ENCODE measurements at regions not wholly inside any gene's neighbourhood (a gene's known extent, or its start where the extent isn't known, plus 50 kb on each side); places are given as distances from the start of the nearest gene placed in this dataset.

DNA sequence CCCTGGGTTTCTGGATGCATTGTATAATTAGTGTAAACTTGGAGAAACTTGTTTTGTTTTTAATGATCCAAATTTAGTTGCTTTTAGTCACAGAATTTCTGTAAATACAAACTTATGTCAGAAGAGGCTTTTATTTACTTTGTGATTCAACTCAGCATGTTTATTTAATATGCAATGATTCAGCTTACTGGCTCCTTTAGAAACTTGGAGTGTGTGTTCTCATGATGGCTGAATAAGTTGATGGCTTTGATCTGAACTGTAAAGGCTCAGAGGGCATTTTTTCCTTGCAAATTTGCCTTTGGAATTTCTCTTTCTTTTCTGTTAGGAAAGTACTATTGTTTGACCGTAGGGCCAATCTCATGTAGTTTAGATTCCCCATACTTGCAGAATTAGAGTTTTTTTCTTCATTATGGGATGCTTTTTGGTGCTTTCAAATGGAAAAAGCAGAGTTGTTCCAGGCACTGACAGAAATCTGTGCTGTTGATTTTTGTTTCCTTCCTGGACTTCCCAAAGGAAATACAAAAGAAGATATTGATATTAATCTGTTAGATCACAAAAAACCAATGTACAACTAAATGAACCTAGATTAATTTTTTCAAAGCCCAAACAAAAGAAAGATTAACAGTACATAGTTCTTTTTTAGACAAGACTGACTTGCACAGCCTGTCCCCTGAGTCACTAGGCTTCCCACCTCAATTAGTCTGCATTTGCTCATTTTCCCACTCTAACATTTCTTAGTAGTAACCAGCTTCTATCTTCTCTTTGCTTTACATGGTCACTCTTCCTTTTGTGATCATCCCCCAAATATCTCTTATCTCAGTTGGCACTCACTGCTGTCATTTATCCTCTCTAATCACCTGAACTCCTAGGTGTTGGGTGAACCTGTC, 96.8 kb upstream of the AGR3 start:
- no peak for DNase-seq

DNA sequence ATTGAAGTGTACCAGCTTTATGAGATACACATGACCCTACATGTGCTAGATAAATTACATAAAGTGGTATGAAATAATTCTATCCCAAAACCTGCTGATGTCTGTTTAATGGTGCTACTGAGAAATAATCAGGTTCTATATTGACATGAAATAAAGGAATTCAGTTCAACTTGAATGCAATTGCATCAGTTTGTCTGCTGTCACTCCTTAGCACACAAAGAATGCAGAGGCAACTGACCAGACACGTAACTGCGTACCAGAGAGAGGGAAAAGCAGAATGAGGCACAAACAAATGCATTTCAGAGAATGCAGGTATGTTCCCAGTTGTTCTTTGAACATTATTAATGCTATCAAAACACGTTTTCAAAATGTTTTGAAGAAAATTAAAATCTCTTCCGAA, 98.8 kb upstream of the AGR3 start:
- no peak for DNase-seq

DNA sequence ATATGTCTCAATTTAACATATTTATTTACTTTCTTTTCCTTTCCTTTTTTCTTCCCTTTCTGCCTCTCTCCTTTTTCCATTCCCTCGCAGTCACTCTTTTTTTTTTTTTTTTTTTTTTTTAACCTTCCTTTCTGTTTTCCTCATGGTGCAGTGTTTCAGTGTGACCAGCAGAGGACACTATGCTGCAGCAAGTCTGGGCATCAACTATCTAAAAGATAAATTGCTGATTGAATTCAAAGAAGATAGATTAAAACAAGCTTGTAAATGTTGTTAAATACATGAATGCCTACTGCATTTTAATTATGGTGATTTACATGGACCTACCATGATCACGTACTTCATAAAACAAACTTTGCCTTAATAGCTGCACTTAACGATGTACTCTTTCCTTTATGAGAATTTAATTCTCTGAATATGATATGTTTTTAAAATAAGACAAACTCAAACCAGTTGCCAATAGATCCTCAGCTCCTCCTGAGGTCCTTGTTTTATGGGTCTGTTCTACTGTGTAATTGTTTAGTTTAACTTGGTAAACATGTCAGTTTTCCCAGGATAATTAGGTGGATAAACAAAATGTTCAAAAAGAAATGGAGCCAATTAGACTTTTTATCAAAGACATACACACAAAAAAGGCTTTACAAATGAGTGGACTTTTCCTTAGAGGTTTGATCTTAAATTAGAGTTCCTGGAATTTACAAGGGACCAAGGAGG, 101.0 kb upstream of the AGR3 start:
- DNase-seq, result peak in 4 of 6 experiments; percentile 1 to 46 (median 20)

DNA sequence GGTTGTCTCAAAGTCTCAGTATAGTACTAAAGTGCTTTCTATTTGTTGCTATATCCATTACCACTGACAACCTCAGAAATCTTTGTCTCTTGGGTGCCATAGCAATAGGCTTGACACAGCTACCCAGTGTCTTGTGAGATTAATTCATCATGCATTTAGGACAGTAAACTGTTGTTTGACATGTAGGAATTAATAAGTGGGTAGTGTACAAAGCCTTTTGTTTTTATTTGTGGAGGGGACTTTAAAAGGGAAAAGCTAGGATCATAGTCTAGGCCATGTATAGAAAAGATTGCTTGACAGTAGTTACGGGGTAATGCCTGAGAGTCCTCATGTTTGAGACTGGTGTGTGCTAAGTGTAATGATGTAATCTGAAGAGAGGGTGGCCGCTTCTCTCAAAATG, 102.6 kb upstream of the AGR3 start:
- no peak for DNase-seq

DNA sequence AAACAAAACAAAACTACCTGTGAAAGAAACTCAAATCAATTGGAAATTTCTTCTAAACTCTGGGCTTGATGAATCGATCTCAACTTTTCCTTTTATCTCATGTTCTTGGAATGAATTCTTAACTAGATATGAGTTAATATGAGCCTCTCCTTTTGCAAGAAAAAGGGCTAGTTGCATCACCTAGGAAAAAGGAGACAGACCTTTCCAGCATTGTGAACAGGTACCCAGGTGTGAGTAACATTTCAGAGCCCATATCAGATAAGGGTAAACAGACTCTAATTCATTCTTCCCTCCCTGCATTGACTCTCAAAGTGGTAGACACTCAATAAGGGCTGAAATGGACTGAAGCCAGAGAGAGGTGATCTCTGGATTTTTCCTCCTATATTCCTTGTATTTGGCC, 103.8 kb upstream of the AGR3 start:
- no peak for DNase-seq

DNA sequence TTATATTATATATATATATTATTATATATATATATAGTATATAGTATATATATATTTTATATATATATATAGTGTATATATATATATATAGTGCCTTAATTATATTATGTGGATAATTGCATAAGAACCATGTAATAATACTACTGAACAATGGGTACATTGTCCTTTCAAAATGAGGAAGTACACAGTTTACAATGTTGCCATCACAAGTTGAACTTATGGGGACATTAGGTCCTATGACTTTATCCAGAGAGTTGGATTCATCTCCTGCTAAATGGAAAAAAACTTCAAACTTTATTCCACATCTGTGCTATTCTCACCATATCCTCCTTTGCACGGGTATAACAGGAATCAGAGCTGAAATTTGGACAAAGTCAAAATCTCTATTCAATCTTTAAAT, 105.0 kb upstream of the AGR3 start:
- no peak for DNase-seq

DNA sequence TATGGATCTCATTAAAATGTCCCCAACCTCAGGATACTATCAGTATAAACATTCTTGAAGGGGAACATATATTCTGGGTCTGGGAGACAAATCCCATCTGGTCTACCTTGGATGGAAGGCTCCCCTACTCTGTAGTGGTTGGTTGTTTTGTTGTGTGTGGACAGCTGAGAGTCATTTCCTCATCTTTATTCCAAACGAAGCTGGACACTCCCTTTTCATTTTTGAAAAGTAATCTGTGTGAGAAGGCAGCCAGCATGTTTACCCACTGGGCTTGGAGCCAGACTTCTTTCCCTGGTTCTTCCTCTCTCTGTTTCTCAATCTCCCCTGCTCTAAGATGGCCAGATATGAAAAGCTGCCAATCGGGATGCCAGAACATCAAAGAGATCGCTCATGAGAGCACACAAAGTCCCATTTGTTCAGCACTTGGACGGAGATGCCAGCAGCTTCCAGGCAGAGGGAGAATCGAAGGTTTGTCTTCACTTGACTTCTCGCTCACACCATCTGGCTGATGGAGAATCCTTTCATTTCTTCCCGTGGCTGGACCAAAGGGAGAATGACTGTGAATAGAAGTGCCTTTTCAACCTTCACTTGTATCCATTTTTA, 108.1 kb upstream of the AGR3 start:
- DNase-seq, result no peak

DNA sequence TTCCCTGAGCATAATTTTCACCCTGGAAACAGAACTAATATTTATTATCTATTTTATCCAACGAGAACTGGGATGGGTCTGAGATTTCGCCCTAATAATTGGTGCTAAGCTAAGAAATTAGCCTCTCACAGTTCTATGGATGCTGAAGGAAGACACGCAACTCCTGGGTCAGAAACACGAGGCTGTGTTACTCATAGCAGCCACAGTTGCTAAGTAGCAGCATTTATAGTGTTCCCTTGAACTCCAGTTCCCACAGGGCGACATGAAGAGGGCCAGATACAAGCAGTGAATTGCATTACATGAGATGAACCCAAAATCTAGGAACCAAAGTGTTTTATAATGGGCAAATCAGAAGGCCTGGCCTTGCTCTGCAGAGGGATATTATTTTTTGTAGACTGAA, 109.8 kb upstream of the AGR3 start:
- no peak for DNase-seq

DNA sequence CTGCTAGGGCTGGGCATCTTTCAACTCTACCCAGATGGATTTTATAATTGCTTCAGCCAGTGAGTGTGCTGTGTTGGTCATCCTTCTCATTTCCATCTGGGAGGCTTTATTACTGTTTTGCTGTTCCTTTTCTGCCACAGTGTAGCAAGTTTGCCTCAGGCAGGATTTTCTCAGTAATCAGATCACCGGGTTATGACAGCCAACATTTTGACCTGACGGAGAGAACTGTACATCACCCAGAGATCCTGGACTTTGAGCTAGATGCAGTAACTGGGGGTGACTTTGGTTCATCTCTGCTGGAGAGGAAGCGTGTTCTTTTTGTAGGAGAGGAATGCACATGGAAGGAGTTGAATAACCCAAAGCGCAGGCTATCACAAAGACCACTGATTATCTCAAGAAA, 111.8 kb upstream of the AGR3 start:
- no peak for DNase-seq

DNA sequence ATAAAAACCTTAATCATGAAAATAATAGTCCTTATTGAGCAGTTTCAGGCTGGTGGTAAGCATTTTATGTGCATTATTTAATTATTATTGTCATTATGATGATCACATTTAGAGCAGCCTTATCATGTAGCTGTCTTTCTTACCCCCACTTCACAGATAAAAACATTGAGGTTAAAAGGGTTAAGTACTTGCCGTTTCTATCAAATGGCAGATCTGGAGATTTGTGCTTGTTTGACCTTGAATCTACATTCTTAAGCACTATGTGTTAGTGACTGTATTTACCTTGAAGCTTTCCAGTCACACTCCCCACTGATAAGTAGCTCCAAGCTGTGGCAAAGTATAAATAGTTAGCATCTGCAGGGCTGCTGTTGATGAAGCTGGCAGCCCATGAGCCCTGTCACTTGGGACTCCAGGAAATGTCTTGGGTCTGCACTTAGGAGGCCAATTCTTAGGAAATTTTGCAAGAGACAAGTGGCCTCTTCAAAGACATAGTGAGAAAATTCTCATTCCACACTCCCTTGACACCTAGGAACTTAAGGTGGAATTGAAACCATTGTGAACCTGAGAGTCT, 116.8 kb upstream of the AGR3 start:
- no peak for DNase-seq

DNA sequence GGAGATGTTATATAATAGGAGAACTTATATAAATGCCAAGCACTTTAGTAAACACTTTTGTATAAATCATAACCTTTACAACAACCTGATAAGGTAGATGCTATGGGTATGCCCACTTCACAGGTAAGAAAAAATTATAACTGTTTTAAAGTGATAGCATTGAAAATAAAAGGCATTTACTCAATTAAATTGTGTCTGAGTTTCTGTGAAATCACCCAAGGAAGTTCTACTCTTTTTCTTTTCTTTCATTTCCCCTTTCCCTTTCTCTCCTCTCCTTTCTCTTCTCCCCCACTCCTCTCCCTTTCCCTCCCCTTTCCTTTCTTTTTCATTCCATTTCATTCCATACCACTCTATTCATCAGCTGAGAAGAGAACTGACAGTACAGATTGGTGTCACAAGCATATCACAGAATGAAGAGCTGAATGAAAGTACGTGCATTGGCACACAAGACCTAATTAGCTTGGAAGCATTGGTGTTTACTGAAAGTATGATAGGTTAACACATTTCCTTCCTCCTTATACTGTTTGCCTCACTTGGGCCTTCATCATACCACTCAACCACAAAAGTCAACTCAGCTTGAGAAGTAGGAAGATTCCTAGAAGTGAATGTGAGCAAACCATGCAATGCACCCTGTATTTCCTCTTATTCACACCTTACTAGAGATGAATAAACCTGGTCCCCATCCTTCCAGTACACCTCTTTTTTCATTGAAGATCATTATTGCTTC, 117.9 kb upstream of the AGR3 start:
- DNase-seq, result no peak

DNA sequence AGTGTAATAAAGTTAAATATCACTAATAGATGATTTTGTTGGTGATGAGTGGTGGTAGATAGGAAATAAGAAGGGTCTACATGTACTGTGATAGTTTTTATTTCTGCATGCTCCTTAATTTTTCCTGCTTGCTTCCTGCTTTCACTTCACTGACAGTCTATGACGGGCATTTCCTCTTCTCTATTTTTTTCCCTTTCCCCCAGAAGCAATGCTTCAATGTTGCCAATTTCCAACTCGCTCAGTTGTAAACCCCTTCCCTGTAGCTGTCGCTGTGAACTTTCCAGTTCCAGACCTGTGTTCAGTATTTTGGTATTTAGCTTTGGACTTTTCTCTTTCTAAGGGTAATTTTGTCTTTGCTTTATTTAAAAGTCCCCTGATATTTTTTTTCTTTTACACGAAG, 123.5 kb upstream of the AGR3 start:
- no peak for DNase-seq

DNA sequence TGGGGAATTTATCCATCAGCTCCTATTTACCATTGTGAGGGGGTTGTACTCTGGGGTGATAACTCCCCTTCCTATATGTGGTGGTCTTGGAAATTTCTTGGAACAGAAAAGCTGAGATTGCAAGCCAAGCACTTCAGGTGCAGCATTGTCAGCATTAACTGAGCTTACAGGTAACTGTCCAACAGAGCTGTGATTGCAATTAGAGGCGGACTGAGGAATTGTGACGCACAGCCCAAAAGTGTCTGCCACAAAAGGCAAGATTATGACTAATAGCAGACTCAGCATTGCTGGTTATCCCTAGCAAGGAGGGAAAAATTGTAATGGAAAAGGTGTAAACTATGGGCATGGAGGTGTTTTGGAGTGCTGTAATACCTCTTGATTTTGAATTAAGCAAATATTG, 126.1 kb upstream of the AGR3 start:
- DNase-seq, result no peak

DNA sequence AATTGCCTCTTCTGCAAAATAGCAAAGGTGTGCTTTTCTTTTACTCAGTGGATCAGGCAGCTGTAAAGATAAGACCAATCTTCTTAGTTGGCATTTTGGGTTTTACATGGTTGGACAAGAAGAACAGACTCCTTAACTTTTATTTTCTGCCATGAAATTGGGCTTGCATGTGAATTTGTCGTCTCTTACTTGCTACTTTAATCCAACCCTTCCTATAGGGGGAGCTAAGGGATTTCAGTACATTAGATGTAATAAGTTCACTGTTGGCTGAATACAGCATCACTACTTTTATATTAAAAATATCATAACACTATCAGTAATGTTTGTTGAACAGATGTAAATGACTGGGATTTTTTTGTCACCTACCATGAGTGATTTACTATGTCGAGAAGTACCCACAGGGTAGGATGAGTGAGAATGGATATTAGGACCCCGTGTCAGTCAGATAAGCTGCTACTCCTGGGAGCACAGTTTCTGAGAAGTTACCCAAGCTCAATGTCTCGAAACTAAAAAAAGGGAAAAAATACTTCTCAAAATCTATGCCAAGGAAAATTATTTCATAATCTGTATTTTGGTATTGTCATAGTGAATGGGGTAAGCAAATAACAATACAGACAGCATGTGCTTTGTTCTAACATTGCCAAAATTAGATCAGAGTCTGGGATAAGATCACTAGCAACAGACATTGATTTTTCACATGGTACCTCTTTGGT, 127.4 kb upstream of the AGR3 start:
- DNase-seq, result no peak

DNA sequence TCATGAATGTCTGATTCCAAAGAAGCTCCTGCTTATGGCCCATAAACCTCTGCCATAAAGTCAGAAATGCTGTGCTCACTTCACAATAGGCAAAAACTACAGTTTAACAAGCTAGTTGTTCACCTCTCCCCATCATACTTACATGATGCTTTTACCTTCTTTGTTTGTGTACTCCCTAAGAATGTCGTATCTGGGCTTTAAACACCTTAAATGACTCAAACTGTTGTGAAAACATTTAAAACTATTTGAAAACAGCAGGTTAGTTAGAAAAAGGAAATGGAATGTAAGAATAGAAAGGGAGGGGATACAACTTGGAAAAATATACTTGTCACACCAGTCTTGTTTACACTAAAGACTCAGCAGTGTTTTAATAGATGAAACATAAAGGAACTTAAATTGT, 128.2 kb upstream of the AGR3 start:
- no peak for DNase-seq

DNA sequence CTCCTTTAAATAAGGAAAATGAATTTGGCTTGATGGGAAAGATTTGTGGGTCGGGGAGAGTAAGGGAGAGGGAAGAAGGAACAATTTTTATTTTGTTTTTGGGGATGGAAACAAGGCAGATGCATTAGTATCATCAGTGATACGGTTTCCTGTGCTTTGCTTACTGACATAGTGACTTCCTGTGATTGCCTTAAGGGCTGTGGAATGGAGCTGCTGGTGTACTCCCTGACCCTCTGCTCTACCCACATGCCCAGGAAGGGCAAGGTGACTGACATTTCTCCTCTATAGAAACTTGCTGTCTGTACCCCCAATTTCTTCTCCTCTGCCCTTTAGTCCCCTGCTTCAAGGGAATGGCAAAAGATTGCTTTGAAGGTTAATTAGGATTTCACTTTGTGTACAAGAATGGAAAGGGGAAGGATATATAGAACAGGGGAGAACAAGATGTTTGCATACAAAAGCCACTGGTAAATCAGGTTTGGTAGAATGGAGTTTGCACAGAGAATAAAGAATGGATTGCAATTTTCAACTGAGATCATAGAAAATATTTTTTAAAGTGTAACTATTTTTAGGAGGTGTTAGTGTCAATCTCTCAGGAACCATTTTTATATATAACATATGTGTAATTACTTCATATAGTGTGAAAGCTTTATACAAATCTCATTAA, 129.0 kb upstream of the AGR3 start:
- peak in 1 of 6 experiments; percentile 4 for DNase-seq

DNA sequence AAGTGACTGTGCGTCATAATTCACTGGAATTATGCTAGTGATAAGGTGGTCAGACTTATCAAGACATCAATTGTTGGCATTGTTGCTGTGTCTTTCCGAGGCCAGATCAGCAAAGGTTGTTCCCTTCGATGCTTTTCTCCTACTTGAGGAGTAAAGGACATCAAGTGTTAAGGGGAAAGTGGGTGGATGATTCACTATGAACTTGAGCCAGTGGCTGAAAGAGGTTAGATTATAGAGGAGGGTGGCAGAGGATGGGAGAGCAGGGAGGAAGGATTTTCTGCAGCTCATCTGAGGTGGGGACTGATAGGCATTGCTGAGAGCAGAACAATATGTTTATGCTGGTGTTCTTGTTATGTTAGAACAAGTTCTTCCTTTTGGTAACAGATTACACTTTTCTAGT, 131.4 kb upstream of the AGR3 start:
- no peak for DNase-seq

DNA sequence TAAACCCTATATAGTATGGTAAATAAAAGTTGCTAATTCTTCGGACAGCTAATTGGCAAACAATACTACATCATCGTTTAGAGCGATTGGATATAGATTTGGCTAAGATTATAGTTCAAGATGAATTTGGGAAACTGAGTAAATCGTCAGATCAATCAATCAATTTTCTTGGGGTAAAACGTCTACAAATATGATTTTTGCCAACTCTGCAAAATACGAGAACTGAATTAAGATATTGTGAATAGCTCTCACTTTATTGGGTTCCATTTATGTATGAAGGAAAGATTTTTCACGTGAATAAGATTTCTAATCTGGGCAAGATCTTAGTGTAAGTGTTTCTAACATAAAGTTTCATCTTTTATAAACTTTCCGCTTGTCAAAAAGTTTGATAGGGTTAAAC, 132.9 kb upstream of the AGR3 start:
- DNase-seq, result no peak

DNA sequence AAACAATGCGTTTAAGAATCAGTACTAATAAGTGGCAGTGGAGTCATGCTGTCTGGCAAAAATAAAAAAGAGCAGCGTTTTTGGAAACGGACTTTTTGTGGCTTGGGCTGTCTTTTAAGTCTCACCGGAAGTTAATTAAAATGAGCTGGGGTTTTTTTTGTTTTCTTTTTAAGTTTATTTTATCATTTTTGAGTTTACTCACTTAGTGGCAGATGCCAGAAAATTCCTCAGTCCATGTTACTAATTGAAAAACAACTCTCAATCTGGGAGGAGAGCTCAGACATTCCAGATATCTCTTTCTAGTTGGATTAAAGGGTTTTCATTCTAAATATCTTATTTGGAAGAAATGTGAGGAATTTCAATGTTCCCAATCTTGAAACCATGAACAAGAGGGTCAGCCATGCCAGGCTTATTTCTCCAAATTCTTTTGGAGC, 133.8 kb upstream of the AGR3 start:
- DNase-seq, result no peak

DNA sequence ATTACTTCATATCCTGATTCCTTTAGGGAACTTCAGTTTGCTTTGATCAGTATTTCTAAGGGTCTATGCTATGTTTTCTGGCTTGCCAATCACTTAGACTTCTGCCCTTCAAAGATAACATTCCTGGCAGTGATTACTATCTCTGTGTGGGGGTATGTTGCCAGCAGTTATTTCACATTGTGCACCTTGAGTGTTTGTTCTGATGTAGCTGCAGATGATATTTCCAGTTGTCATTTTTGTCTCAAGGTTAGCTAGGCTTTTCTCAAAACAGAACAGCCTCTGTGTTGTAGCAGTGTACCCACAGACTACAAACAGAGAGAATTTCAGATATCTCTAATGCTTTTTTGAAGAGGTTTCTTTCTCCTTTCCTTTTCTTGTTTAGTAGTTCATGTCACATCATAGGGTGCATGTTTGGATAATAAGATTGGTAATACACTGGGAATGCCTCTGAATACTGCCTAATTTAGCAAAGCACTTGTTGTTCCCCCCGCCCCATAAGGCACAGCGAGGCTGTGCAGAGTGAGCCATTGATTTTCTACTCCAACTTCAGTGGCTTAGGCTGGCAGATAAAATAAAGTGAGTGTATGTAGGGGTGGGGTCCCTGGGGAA, 134.7 kb upstream of the AGR3 start:
- no peak for DNase-seq

DNA sequence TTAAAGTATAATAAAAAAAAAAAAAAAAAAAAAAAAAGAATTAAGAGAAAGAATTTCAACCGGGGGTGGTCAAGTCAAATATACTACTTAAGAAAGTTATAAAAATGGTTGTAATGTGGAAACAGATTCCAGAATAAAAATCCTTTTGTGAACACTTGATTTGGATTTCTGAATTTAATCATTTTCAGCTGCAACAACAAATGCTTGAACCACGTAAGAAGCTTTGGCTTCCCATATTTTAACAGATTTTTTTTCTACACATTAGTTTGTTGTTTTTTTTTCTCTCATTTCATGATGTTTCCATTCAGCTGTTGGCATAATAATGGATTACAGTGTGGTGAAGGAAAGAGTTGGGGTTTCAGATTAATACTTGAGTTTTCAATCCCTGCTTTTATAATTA, 137.3 kb upstream of the AGR3 start:
- DNase-seq, result no peak
